ENCODE measurements at regions not wholly inside any gene's neighbourhood (a gene's known extent, or its start where the extent isn't known, plus 50 kb on each side); places are given as distances from the start of the nearest gene placed in this dataset.
A peak's percentile ranks its signal among the peaks of the same experiment; 100 is the strongest.

GRCh38 chr13:80716610-80717081 is 375.7 kb upstream of the SPRY2 start:
- peak overlapping the region; percentile 53 to 86 for H3K4me3 Mint-ChIP-seq
- peak in 2 of 3 donors; percentile 7 to 8 for DNase-seq
- no peak for TF ChIP-seq CTCF (IDR thresholded peaks at IDR 0.05)
- peaks cover 13% of the 10 kb centered on the region for H3K4me1 Mint-ChIP-seq
- Histone ChIP-seq H3K27me3 (ENCODE audit: control insufficient read depth in 2 of 2, insufficient read depth in 2 of 2, low read length in 2 of 2) (no peaks in the 10 kb centered on the region), H3K9me3 (replicated peaks in 1 of 2; ENCODE audit: control insufficient read depth in 1 of 2, insufficient read depth in 1 of 2, low read length in 2 of 2) (peaks cover 5 to 7% of the 10 kb centered on the region in 2 donors), H4K20me1 (ENCODE audit: insufficient read depth, low read length) (no peaks in the 10 kb centered on the region), H3K4me2 (replicated peaks; ENCODE audit: extremely low read depth, low read length, poor library complexity, severe bottlenecking) (peak overlapping the region; percentile 11), H3K79me2 (ENCODE audit: insufficient read depth, low read length) (no peaks in the 10 kb centered on the region), H2AFZ (ENCODE audit: insufficient read depth, low read depth, low read length, poor library complexity, severe bottlenecking) (no peak overlapping the region), H3K9ac (ENCODE audit: insufficient read depth, low read length, poor library complexity, severe bottlenecking) (no peak overlapping the region), H3K4me3 (replicated peaks in 1 of 3; ENCODE audit: low read depth in 2 of 3, low read length in 3 of 3) (no peak overlapping the region), H3K4me1 (ENCODE audit: control insufficient read depth in 1 of 2, insufficient read depth in 2 of 2, low read length in 2 of 2) (peaks cover 0 to 2% of the 10 kb centered on the region in 2 donors), H3K27ac (ENCODE audit: low read depth in 1 of 2, low read length in 2 of 2) (no peak overlapping the region), H3K36me3 (replicated peaks in 1 of 2; ENCODE audit: control insufficient read depth in 1 of 2, insufficient read depth in 2 of 2, low read length in 2 of 2) (no peaks in the 10 kb centered on the region)
- H3K36me3 Mint-ChIP-seq, result no peaks in the 10 kb centered on the region
- peaks cover 0 to 12% (median 5%) of the 10 kb centered on the region in 7 donors for H3K9me3 Mint-ChIP-seq
- no peaks in the 10 kb centered on the region for H3K27me3 Mint-ChIP-seq (ENCODE audit: low read depth in 3 of 3)
- H3K27ac Mint-ChIP-seq, result peak overlapping the region in 2 of 7 donors; percentile 37 to 58
- intact Hi-C loops (cut with micrococcal nuclease), result no loop called here
- 13% methylated on average over 3 of the region's 5 CpGs for WGBS (ENCODE audit: insufficient coverage)

GRCh38 chr13:80712026-80712425 is 371.1 kb upstream of the SPRY2 start:
- H2AFZ ChIP-seq (ENCODE audit: insufficient read depth, low read depth, low read length, poor library complexity, severe bottlenecking), result no peak overlapping the region
- WGBS (ENCODE audit: insufficient coverage), result 86% methylated on average over 1 of the region's 2 CpGs
- H3K9me3 Mint-ChIP-seq, result peaks cover 7 to 25% (median 14%) of the 10 kb centered on the region in 7 donors

More at GRCh38 chr13:80712026-80712425, 371.1 kb upstream of the SPRY2 start:
- Histone ChIP-seq H4K20me1 (ENCODE audit: insufficient read depth, low read length) (no peaks in the 10 kb centered on the region), H3K4me2 (replicated peaks; ENCODE audit: extremely low read depth, low read length, poor library complexity, severe bottlenecking) (no peak overlapping the region), H3K36me3 (replicated peaks in 1 of 2; ENCODE audit: control insufficient read depth in 1 of 2, insufficient read depth in 2 of 2, low read length in 2 of 2) (no peaks in the 10 kb centered on the region), H3K27ac (ENCODE audit: low read depth in 1 of 2, low read length in 2 of 2) (no peak overlapping the region), H3K9me3 (replicated peaks in 1 of 2; ENCODE audit: control insufficient read depth in 1 of 2, insufficient read depth in 1 of 2, low read length in 2 of 2) (peaks cover 8 to 18% of the 10 kb centered on the region in 2 donors), H3K9ac (ENCODE audit: insufficient read depth, low read length, poor library complexity, severe bottlenecking) (no peak overlapping the region), H3K4me3 (replicated peaks in 1 of 3; ENCODE audit: low read depth in 2 of 3, low read length in 3 of 3) (no peak overlapping the region), H3K79me2 (ENCODE audit: insufficient read depth, low read length) (no peaks in the 10 kb centered on the region), H3K4me1 (ENCODE audit: control insufficient read depth in 1 of 2, insufficient read depth in 2 of 2, low read length in 2 of 2) (peaks cover 0 to 2% of the 10 kb centered on the region in 2 donors), H3K27me3 (ENCODE audit: control insufficient read depth in 2 of 2, insufficient read depth in 2 of 2, low read length in 2 of 2) (no peaks in the 10 kb centered on the region)
- DNase-seq, result no peak
- Mint-ChIP-seq H3K36me3 (no peaks in the 10 kb centered on the region), H3K27me3 (ENCODE audit: low read depth in 3 of 3) (no peaks in the 10 kb centered on the region), H3K27ac (no peak overlapping the region), H3K4me1 (peaks cover 10% of the 10 kb centered on the region), H3K4me3 (no peak overlapping the region)
- intact Hi-C loops (cut with micrococcal nuclease), result no loop called here
- no peak for TF ChIP-seq CTCF (IDR thresholded peaks at IDR 0.05)

Measured in CD14-positive monocyte (primary cell).